ENCODE measurements at regions not wholly inside any gene's neighbourhood (a gene's known extent, or its start where the extent isn't known, plus 50 kb on each side); places are given as distances from the start of the nearest gene placed in this dataset.
A peak's percentile ranks its signal among the peaks of the same experiment; 100 is the strongest.

GRCh38 chr7:25830215-25830614 is 321.8 kb upstream of the NFE2L3 start:
- Histone ChIP-seq H3K27me3 (ENCODE audit: control insufficient read depth, insufficient read depth, low read length) (no peaks in the 10 kb centered on the region), H3K9me3 (ENCODE audit: control insufficient read depth, insufficient read depth, low read length) (no peaks in the 10 kb centered on the region), H3K4me3 (ENCODE audit: low read depth, low read length) (no peak overlapping the region), H3K27ac (ENCODE audit: low read depth, low read length) (no peak overlapping the region)
- TF ChIP-seq, protein P1, sequence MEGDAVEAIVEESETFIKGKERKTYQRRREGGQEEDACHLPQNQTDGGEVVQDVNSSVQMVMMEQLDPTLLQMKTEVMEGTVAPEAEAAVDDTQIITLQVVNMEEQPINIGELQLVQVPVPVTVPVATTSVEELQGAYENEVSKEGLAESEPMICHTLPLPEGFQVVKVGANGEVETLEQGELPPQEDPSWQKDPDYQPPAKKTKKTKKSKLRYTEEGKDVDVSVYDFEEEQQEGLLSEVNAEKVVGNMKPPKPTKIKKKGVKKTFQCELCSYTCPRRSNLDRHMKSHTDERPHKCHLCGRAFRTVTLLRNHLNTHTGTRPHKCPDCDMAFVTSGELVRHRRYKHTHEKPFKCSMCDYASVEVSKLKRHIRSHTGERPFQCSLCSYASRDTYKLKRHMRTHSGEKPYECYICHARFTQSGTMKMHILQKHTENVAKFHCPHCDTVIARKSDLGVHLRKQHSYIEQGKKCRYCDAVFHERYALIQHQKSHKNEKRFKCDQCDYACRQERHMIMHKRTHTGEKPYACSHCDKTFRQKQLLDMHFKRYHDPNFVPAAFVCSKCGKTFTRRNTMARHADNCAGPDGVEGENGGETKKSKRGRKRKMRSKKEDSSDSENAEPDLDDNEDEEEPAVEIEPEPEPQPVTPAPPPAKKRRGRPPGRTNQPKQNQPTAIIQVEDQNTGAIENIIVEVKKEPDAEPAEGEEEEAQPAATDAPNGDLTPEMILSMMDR (IDR thresholded peaks at IDR 0.05; ENCODE audit: low read depth, low read length) = no peak
- CTCF ChIA-PET = interaction anchor here (0.9 kb wide), 1 partner anchor 265 kb away, joined by 3 read pairs; no protein-coding TSS in a partner anchor
- DNase-seq (ENCODE audit: low read depth, low spot score) = no peak
- POLR2A ChIA-PET = interaction anchor here (0.7 kb wide), 1 partner anchor 35 kb away, joined by 5 read pairs; no protein-coding TSS in a partner anchor

DNA sequence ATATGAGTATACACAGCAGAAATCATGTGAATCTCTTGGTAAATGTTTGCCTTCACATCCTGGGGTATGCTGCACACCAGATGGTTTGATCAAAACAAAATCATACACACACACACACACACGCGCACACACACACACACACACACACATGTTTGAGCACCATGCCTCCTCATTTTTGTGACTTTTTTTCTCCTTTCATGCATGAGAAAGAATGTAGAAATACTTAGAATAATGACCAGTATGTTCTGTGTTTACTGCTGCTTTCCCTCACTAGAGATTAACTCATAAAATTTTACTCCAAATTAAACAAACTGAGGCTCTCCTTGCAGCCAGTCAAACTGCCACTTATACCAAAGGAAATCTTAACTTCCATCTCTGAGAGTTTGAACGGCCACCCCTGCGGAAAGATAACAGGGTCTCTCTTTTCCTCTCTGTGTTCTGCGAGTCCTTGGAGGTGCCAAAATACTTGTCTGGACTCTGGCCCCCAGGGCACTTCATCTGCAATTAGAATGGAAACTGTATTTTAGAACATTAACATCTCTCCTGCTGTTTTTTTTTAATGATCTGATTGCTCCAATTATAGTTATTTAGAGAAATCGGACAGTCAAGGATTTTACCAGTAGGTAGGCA is 320.8 kb upstream of the NFE2L3 start:
- peak; percentile 48 for DNase-seq (ENCODE audit: low read depth, low spot score)
- POLR2A ChIA-PET = no interaction called here
- CTCF ChIA-PET = interaction anchor here (0.9 to 1.3 kb wide), 3 partner anchors 21 to 266 kb away, joined by 3 to 4 read pairs (median 3); no protein-coding TSS in a partner anchor

GRCh38 chr7:25831831-25832411 is 320.1 kb upstream of the NFE2L3 start:
- Histone ChIP-seq H3K4me3 (ENCODE audit: low read depth, low read length) (no peak overlapping the region), H3K9me3 (ENCODE audit: control insufficient read depth, insufficient read depth, low read length) (no peaks in the 10 kb centered on the region), H3K27me3 (ENCODE audit: control insufficient read depth, insufficient read depth, low read length) (no peaks in the 10 kb centered on the region), H3K27ac (ENCODE audit: low read depth, low read length) (no peak overlapping the region)
- CTCF ChIA-PET = interaction anchor here (0.6 to 1.3 kb wide), 5 partner anchors 10 to 440 kb away, joined by 3 to 4 read pairs (median 3); no protein-coding TSS in a partner anchor
- TF ChIP-seq, protein P1 (IDR thresholded peaks at IDR 0.05; ENCODE audit: low read depth, low read length) = no peak
- no peak for DNase-seq (ENCODE audit: low read depth, low spot score)
- POLR2A ChIA-PET = no interaction called here

More for the DNA sequence above, 320.8 kb upstream of the NFE2L3 start:
- TF ChIP-seq, protein P1 (IDR thresholded peaks at IDR 0.05; ENCODE audit: low read depth, low read length) = no peak
- H3K4me3 ChIP-seq (ENCODE audit: low read depth, low read length) = no peak overlapping the region
- H3K27ac ChIP-seq (ENCODE audit: low read depth, low read length) = no peak overlapping the region
- no peaks in the 10 kb centered on the region for H3K9me3 ChIP-seq (ENCODE audit: control insufficient read depth, insufficient read depth, low read length)
- H3K27me3 ChIP-seq (ENCODE audit: control insufficient read depth, insufficient read depth, low read length) = no peaks in the 10 kb centered on the region

GRCh38 chr7:25832456-25832855 is 319.5 kb upstream of the NFE2L3 start:
- CTCF ChIA-PET = interaction anchor here (0.6 to 1.3 kb wide), 5 partner anchors 9 to 441 kb away, joined by 3 to 4 read pairs (median 3); no protein-coding TSS in a partner anchor

More at GRCh38 chr7:25832456-25832855, 319.5 kb upstream of the NFE2L3 start:
- no peak for DNase-seq (ENCODE audit: low read depth, low spot score)
- TF ChIP-seq, protein P1 (IDR thresholded peaks at IDR 0.05; ENCODE audit: low read depth, low read length) = no peak
- no peak overlapping the region for H3K4me3 ChIP-seq (ENCODE audit: low read depth, low read length)
- POLR2A ChIA-PET = no interaction called here
- no peaks in the 10 kb centered on the region for H3K9me3 ChIP-seq (ENCODE audit: control insufficient read depth, insufficient read depth, low read length)
- no peak overlapping the region for H3K27ac ChIP-seq (ENCODE audit: low read depth, low read length)
- no peaks in the 10 kb centered on the region for H3K27me3 ChIP-seq (ENCODE audit: control insufficient read depth, insufficient read depth, low read length)

Data from AG04450 (cell line).